GM12878 (cell line): ENCODE measurements at regions not wholly inside any gene's neighbourhood (a gene's known extent, or its start where the extent isn't known, plus 50 kb on each side); places are given as distances from the start of the nearest gene placed in this dataset.
A peak's percentile ranks its signal among the peaks of the same experiment; 100 is the strongest.

Experiments used
- ATAC-seq: fragments of 200-7000 bp; cut with Tn5 transposase; 3 replicates; pipeline ENCODE4 v1.9.1; 2020; ENCODE audit warnings: mild to moderate bottlenecking, moderate library complexity
- BruUV-seq: library from RNA; stranded (reverse); fragments of 400-500 nt; replicated peaks from 2 replicates; lab custom pipeline; 2021; lab: Mats Ljungman, UMichigan
- CTCF ChIA-PET: fragments of 300-600 bp; sonication (Branson Sonifier 250); formaldehyde crosslinking; extraction: SDS; loops from one replicate; lab custom pipeline; 2021; ENCODE audit warnings: inconsistent platforms; lab: Yijun Ruan, JAX
- POLR2A ChIA-PET: fragments of 350-600 bp; formaldehyde crosslinking; extraction: SDS; loops from one replicate; lab custom pipeline; 2021; ENCODE audit warnings: inconsistent platforms; lab: Charles Lee
- RAD21 ChIA-PET: fragments of 300-600 bp; sonication (Branson Sonifier 250); formaldehyde crosslinking; loops from one replicate; lab custom pipeline; 2023; ENCODE audit warnings: antibody characterized with exemption; ENCODE audit not compliant: unreplicated experiment; lab: Charles Lee
- SMC1A ChIA-PET: fragments of 300-600 bp; sonication (Branson Sonifier 250); formaldehyde crosslinking; loops from one replicate; lab custom pipeline; 2023; ENCODE audit not compliant: unreplicated experiment, uncharacterized antibody; lab: Charles Lee
- DNase-seq: peaks from one replicate; pipeline ENCODE4 v3.0.0-alpha.2; 2011; ENCODE audit warnings: low read depth, low spot score
- FAIRE-seq: peaks from 3 replicates; lab custom pipeline; 2011; peaks lifted over from hg19 to GRCh38; lab: Jason Lieb, UNC
- H2AFZ ChIP-seq: 2 replicates; pipeline ENCODE4 v1.6.0; 2011; ENCODE audit warnings: low read depth, low read length, control low read depth; ENCODE audit not compliant: control insufficient read depth
- H3K27ac ChIP-seq: 2 replicates; pipeline ENCODE4 v1.5.1; 2011; ENCODE audit warnings: control low read depth; ENCODE audit not compliant: control insufficient read depth, insufficient read depth
- H3K27me3 ChIP-seq, 2 experiments: replicated peaks in 1 of 2; 2 replicates each; pipeline versions ENCODE4 v1.6.0 to v1.6.1; 2011; ENCODE audit warnings: low read length in 1 of 2; ENCODE audit not compliant: control insufficient read depth in 2 of 2, insufficient read depth in 2 of 2
- H3K36me3 ChIP-seq, 2 experiments: 2 replicates each; pipeline ENCODE4 v1.5.1; 2011; ENCODE audit warnings: low read length in 1 of 2; ENCODE audit not compliant: control insufficient read depth in 2 of 2, insufficient read depth in 2 of 2
- H3K4me1 ChIP-seq: 2 replicates; pipeline ENCODE4 v1.6.1; 2011; ENCODE audit warnings: mild to moderate bottlenecking, low read length, moderate library complexity, mixed read lengths; ENCODE audit not compliant: control insufficient read depth, insufficient read depth
- H3K4me2 ChIP-seq: 2 replicates; pipeline ENCODE4 v1.6.0; 2011; ENCODE audit warnings: control low read depth; ENCODE audit not compliant: control insufficient read depth, insufficient read depth
- H3K4me3 ChIP-seq: fragments of 200-600 bp; sonication (generic); 2 replicates; pipeline ENCODE4 v1.5.1; 2016
- H3K79me2 ChIP-seq: 2 replicates; pipeline ENCODE4 v1.6.0; 2011; ENCODE audit warnings: low read length; ENCODE audit not compliant: control insufficient read depth, insufficient read depth
- H3K9ac ChIP-seq: 2 replicates; pipeline ENCODE4 v1.8.0; 2011; ENCODE audit warnings: low read length, control low read depth, mixed read lengths; ENCODE audit not compliant: control insufficient read depth, insufficient read depth
- H3K9me3 ChIP-seq: replicated peaks from 3 replicates; pipeline ENCODE4 v1.5.1; 2011; ENCODE audit warnings: mild to moderate bottlenecking, low read length; ENCODE audit not compliant: control insufficient read depth, insufficient read depth
- H4K20me1 ChIP-seq: 2 replicates; pipeline ENCODE4 v1.6.0; 2011; ENCODE audit not compliant: control insufficient read depth, insufficient read depth
- BRCA1 ChIP-seq: IDR thresholded peaks from 2 replicates; pipeline ENCODE4 v1.6.1; 2011; ENCODE audit warnings: low read depth, low read length, improper control_type of control experiment
- CBX5 ChIP-seq: sonication (generic); IDR thresholded peaks from 2 replicates; pipeline ENCODE4 v1.6.1; 2016; ENCODE audit warnings: low read depth, moderate library complexity, mild to moderate bottlenecking, inconsistent platforms
- CHD1 ChIP-seq: IDR thresholded peaks from 2 replicates; pipeline ENCODE4 v1.6.1; 2012; ENCODE audit warnings: low read depth, low read length, improper control_type of control experiment
- EGR1 ChIP-seq, 2 experiments: IDR thresholded peaks; 1 replicate in 1 of 2; 2 replicates in 1 of 2; pipeline ENCODE4 v1.6.1; 2011 to 2012; ENCODE audit warnings: low read depth in 2 of 2, low read length in 2 of 2, borderline replicate concordance in 1 of 2, mild to moderate bottlenecking in 1 of 2, moderate library complexity in 1 of 2
- MTA2 ChIP-seq: fragments of 450-650 bp; IDR thresholded peaks from 2 replicates; pipeline ENCODE4 v1.6.1; 2016; ENCODE audit warnings: low read depth, mild to moderate bottlenecking, moderate library complexity
- NFYB ChIP-seq: IDR thresholded peaks from 2 replicates; pipeline ENCODE4 v1.6.1; 2011; ENCODE audit warnings: low read depth, mild to moderate bottlenecking, low read length, improper control_type of control experiment, moderate library complexity; ENCODE audit not compliant: insufficient read depth
- NR2C2 ChIP-seq: IDR thresholded peaks from 2 replicates; pipeline ENCODE4 v1.6.1; 2011; ENCODE audit warnings: borderline replicate concordance, low read depth; ENCODE audit not compliant: control insufficient read depth, insufficient read length
- NR2F1 ChIP-seq: fragments of 450-650 bp; conservative IDR thresholded peaks from 2 replicates; pipeline ENCODE4 v1.6.1; 2017; ENCODE audit warnings: mild to moderate bottlenecking
- WGBS: methylation state at CpG from one replicate; pipeline ENCODE4 v1.1.6; 2016; ENCODE audit warnings: low lambda C conversion rate; ENCODE audit not compliant: insufficient replicate concordance, insufficient coverage; ENCODE audit errors: missing lambda C conversion rate; 5-methylcytosine and 5-hydroxymethylcytosine counted together
- in situ Hi-C: fragments of 300-500 bp; cut with MboI; formaldehyde crosslinking; loops from 9 replicates; pipeline ENCODE4 v1.14.3; 2018; ENCODE audit warnings: mixed read lengths
- intact Hi-C: fragments of 100-400 bp; cut with micrococcal nuclease; formaldehyde crosslinking; loops from one replicate; pipeline ENCODE4 v1.14.2; 2022; ENCODE audit not compliant: unreplicated experiment

DNA sequence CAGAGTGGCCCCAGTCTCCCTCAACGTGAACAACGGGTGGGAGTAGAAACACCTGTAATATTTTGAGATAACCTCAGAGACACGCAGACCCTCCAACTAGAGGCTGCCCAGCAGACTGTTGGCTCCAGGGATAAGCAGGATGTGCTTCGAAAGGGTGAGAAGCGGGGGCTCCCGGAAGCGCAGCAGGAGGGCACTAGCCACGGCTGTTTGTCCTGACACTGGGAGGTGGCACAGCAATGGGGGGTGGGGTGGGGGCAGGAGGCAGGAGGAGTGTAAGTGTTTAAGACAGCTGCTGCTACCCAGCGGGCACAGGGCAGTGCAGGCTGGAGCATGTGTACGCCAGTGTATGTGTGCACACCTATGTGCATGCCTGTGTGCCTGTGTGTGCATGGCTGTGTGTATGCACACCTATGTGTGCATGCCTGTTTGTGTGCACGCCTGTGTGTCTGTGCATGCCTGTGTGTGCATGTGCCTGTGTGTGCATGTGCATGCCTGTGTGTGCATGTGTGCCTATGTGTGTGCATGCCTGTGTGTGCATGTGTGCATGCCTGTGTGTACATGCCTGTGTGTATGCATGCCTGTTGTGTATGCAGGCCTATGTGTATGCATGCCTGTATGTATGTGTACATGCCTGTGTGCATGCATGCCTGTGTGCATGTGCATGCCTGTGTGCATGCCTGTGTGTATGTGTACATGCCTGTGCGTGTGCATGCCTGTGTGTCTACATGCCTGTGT is 154.7 kb downstream of the SHANK2 start:
- ChIA-PET POLR2A (no interaction called here), RAD21 (no interaction called here), SMC1A (no interaction called here), CTCF (no interaction called here)
- WGBS = 40% methylated on average over 12 of the region's 12 CpGs
- no peaks in the 10 kb centered on the region for H3K27me3 ChIP-seq
- FAIRE-seq (no peak), ATAC-seq (no peak), DNase-seq (no peak)
- no peaks in the 10 kb centered on the region for H3K9me3 ChIP-seq
- no peaks in the 10 kb centered on the region for H3K4me1 ChIP-seq
- no peaks in the 10 kb centered on the region for H3K36me3 ChIP-seq
- no peak overlapping the region for H3K9ac ChIP-seq
- no peaks in the 10 kb centered on the region for H4K20me1 ChIP-seq
- TF ChIP-seq CHD1 (no peak), NR2C2 (peak; percentile 45)
- H3K4me3 ChIP-seq = no peak overlapping the region
- intact Hi-C loops = no loop called here
- in situ Hi-C loops = no loop called here
- no TSS peak for BruUV-seq
- H3K79me2 ChIP-seq = no peaks in the 10 kb centered on the region
- H3K4me2 ChIP-seq = no peak overlapping the region
- no peak overlapping the region for H2AFZ ChIP-seq
- H3K27ac ChIP-seq = no peak overlapping the region

DNA sequence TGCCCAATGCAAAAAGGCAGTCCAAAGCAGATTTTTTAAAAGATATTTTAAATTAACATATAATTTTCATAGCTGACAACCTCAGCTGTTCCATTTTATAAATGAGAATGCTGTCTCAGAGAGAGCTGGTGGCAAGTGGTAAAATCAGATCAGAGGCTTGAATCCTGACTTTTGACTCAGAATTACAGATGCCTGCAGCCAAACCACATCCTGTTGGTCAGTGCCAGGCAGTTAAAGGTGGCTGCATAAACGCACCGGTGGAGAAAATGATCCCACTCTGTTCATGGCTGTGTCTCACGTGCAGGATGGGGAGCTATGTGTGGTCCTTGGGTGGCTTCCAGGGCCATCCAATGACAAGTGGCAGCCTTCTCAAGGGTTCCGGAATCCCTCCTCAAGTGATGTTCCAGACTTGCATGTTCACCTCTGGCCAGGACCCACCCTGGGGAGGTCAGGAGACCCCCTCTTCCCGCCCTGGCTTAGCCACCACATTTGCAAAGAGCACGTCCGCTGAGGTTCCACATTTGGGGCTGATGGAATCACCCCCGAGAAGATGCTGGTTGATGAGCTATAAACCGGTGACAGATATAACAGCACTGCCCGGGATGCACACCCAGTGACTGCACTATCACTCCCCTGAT is 155.5 kb downstream of the SHANK2 start:
- WGBS = 28% methylated on average over 10 of the region's 10 CpGs
- CTCF ChIA-PET = no interaction called here
- Histone ChIP-seq H2AFZ (no peak overlapping the region), H4K20me1 (no peaks in the 10 kb centered on the region), H3K4me2 (no peak overlapping the region), H3K9ac (no peak overlapping the region), H3K27me3 (no peaks in the 10 kb centered on the region), H3K4me1 (no peaks in the 10 kb centered on the region)
- in situ Hi-C loops = no loop called here
- no TSS peak for BruUV-seq
- SMC1A ChIA-PET = no interaction called here
- no peak for DNase-seq
- no peak for TF ChIP-seq MTA2
- TF ChIP-seq BRCA1 = no peak
- TF ChIP-seq CBX5 = no peak
- TF ChIP-seq EGR1 (IDR thresholded peaks at IDR 0.05; ENCODE audit: borderline replicate concordance in 1 of 2, low read depth in 2 of 2, low read length in 2 of 2) = no peak
- TF ChIP-seq NR2F1 = no peak
- TF ChIP-seq NFYB = no peak
- TF ChIP-seq, all 136 proteins: peak for 0
- ChIA-PET RAD21 (no interaction called here), POLR2A (no interaction called here)
- intact Hi-C loops = no loop called here
- ATAC-seq (no peak), FAIRE-seq (no peak)
- no peaks in the 10 kb centered on the region for H3K79me2 ChIP-seq
- no peaks in the 10 kb centered on the region for H3K9me3 ChIP-seq
- no peak overlapping the region for H3K4me3 ChIP-seq
- H3K27ac ChIP-seq = no peak overlapping the region
- H3K36me3 ChIP-seq = no peaks in the 10 kb centered on the region
